GM18498 (cell line): ENCODE measurements at regions not wholly inside any gene's neighbourhood (a gene's known extent, or its start where the extent isn't known, plus 50 kb on each side); places are given as distances from the start of the nearest gene placed in this dataset.
"Not testable (repeated sequence)": the region's sequence is repeated elsewhere in the genome, so short reads cannot be mapped to it uniquely, and the experiment has no call there.

ENCODE experiments used
- ATAC-seq: cut with Tn5 transposase; IDR thresholded peaks from one replicate; pipeline ENCODE4 v1.9.1; 2021; ENCODE audit warnings: mild to moderate bottlenecking, moderate library complexity; ENCODE audit not compliant: unreplicated experiment

DNA sequence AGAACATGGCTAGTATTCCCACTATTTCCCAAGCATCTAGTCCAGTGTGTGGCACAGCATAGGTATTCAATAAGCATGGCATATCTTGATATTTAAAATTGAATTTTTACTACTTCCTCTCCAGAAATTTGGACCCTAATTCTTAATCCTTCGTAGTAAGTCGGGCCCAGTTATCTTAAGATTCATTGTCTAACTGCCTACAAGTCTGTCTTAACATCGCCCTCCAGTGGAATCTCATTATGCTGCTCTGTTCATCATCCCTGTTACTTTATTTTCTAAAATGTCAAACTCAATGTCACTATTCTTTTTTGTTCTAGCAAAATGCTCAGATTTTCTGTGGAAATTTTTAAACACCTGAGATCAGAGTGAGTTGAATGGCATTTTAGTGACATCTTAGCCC is 606.2 kb downstream of the KLHL13 start:
- ATAC-seq: no peak

DNA sequence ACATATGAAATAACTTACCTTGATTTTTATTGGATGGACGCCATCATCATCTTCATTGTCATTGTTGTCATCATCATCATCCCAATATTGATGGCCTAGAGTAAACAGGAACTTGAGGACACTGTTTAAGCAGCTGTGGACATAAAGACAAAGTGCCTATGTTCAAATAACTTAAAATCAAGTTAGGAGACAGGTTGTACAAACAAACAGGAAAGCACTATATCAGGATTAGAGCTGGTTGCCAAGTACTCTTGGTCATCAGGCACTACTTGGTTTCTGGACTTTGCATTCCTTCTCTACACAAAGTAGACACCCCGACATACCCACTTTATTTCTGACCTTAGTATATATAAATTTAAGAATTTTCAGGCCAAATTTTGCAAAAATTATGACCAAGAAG is 608.6 kb downstream of the KLHL13 start:
- ATAC-seq: no peak

DNA sequence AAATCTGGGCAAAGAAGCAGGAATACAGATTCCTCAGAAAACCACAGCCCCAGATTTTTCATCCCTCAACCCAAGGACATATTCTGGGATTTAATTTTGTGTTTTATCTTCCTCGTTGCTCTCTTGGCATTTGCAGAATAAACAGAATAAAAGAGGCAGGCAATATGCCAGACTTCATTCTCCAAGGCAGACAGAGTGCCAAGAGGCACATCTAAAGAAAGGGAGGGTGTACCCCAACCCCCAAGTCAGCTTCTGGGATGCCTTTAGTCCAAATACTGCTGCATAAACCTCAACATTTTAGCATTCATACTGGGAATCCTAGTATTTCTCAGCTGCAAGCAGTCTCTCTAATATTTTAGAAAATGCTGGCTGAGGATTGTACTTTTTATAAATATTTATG is 629.2 kb downstream of the KLHL13 start:
- ATAC-seq: no peak

DNA sequence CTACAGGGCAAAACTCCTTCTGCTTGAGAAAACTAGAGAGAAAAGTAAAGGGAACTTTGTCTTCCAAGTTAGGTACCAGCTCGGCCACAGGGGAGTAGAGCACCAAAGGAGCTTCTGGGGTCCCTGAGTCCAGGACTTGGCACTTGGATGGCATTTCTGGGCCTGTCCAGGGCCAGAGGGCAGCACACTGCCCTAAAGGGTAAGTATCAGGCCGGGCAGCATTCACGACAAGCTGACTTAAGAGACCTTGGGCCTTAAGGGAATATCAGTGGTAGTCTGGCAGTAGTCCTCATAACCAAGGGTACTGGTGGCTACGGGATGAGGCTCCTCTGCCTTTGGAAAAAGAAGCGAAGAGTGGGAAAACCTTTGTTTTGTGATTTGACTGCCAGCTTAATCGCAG is 632.7 kb downstream of the KLHL13 start:
- no peak for ATAC-seq

GRCh38 chrX:117458243-117458968 is 658.2 kb downstream of the KLHL13 start:
- ATAC-seq: no peak

DNA sequence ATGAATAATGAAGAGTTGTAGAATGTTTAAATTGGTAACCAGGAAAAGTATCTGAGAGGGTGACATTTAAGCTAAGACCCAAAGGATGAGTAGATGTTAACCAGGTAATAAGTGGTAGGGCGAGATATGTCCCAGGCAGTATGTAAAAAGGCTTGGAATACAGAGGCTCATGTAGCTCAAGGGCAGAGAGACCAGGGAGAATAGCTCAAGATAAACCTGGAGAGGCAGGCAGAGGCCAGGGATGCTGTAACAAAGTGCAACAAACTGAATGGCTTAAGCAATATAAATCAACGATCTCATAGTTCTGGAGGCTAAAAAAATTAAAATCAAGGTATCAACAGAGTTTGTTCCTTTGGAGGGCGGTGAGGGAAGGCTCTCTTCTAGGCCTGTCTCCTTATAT is 660.8 kb downstream of the KLHL13 start:
- no peak for ATAC-seq

GRCh38 chrX:117429501-117429900 is 687.1 kb downstream of the KLHL13 start:
- ATAC-seq: no peak

- no peak for ATAC-seq
Observed at GRCh38 chrX:117407449-117408150, 709.0 kb downstream of the KLHL13 start.

DNA sequence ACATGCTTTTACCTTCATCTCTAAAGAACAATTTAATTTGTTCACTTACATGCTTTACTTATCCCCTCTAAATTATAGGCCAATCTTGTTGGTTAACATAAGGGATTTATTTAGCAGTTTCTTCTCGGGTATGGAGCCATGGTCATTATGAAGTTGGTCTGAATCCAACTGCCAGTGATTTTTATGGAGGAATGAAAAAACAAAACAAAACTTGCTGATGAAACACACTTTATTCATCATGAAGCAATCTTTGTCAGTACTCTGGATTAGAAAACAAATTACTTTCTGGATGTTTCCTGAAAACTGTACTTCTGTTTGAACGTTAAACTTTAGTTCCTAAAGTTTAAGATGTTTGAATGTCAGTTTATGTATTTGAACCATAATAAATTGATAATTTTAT is 715.8 kb downstream of the KLHL13 start:
- no peak for ATAC-seq

DNA sequence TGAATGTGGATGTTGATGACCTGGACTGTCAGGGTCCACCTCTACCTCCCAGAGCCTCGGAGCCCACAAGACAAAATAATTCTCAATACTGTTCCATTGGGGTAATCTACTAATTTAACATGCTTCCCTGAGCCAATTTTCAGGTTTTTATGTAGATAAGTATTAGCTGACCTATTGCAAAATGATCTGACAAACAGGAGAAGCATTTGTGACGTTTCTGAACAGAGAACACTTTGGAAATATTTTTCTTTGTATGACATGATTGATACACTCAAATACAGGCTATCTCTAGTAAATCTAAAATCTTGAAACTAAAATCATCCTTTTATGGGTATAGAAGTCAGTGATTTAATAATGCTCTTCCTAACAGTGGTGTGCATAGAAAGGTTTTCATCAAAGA is 716.6 kb downstream of the KLHL13 start:
- no peak for ATAC-seq

- no peak for ATAC-seq
Observed at GRCh38 chrX:117397844-117398243, 718.8 kb downstream of the KLHL13 start.

- not testable (repeated sequence) for ATAC-seq
Observed at GRCh38 chrX:117394506-117395070, 722.0 kb downstream of the KLHL13 start.

DNA sequence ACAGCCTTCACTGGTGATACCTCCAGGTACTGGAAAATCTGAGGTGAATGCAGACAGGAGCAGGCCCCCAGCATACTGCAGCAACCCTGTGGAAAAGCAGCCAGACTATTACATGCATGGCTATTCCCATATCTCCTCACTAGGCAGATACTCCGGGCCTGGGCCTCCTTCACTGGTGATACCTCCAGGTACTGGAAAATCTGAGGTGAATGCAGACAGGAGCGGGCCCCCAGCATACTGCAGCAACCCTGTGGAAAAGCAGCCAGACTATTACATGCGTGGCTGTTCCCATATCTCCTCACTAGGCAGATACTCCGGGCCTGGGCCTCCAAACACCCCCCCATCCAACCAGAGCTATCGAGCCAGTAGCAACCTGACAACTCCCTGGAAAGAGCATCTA is 724.2 kb downstream of the KLHL13 start:
- not testable (repeated sequence) for ATAC-seq

- no peak for ATAC-seq
Observed at GRCh38 chrX:117376460-117376859, 740.1 kb downstream of the KLHL13 start.

- no peak for ATAC-seq
Observed at GRCh38 chrX:117335209-117335608, 781.4 kb downstream of the KLHL13 start.

- no peak for ATAC-seq
Observed at GRCh38 chrX:117327373-117327772, 789.2 kb downstream of the KLHL13 start.

- ATAC-seq: no peak
Observed at GRCh38 chrX:117325706-117326105, 790.9 kb downstream of the KLHL13 start.

- no peak for ATAC-seq
Observed at GRCh38 chrX:117305168-117305766, 811.3 kb downstream of the KLHL13 start.

GRCh38 chrX:117301086-117301485 is 815.5 kb downstream of the KLHL13 start:
- ATAC-seq: no peak

DNA sequence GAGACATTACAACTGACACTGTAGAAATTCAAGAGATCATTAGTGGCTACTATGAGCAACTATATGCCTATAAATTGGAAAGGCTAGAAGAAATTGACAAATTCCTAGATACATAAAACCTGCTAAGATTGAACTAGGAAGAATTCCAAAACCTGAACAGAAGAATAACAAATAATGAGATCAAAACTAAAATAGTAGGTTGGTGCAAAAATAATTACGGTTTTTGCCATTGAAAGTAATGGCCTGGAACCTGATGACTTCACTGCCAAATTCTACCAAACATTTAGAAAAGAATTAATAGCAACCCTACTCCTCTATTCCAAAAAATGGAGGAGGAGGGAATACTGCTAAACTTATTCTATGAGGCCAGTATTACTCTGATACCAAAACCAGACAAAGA is 824.9 kb downstream of the KLHL13 start:
- ATAC-seq: no peak

GRCh38 chrX:117274965-117275364 is 812.2 kb upstream of the CT83 start:
- no peak for ATAC-seq
